SIG-M5 (cell line): ENCODE measurements at regions not wholly inside any gene's neighbourhood (a gene's known extent, or its start where the extent isn't known, plus 50 kb on each side); places are given as distances from the start of the nearest gene placed in this dataset.

Experiments
- DNase-seq: peaks from one replicate; lab custom pipeline; 2025; lab: John Stamatoyannopoulos, UW

GRCh38 chr10:6342096-6342685 is 139.5 kb downstream of the PFKFB3 start:
- DNase-seq, result no peak

GRCh38 chr10:6343305-6344010 is 140.7 kb downstream of the PFKFB3 start:
- no peak for DNase-seq

DNA sequence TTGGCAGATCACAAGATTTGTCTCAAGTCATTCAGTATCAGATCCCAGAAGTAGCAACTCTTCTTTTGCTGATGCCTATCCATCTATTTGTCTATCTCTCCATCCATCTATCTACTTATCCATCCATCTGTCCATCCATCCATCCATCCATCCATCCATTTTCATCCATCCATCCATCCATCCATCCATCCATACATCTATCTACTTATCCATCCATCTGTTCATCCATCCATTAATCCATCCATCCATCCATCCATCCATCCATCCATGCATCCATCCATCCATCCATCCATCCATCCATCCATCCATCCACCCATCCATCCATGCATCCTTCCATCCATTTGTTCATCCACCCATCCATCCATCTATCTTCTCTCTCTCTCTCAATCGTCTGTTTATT is 142.7 kb downstream of the PFKFB3 start:
- no peak for DNase-seq

DNA sequence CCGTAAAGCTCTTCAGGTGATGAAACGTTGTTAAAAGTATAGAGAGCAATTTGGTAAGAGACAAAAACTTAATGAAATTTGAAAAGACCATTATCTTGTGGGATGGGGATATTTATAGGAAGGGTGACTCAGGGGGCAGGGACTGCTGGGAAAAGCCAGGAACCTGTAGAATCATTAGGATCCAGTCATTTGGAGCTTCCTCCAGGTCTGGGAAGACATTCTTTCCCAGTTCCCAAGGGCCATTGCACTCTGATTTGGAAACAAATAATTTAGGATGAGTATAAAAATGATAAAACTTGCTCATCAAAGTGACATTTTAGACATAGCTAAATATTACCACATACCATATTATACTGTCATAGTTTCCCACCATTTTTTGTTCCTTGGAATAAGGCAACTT is 143.9 kb downstream of the PFKFB3 start:
- no peak for DNase-seq

DNA sequence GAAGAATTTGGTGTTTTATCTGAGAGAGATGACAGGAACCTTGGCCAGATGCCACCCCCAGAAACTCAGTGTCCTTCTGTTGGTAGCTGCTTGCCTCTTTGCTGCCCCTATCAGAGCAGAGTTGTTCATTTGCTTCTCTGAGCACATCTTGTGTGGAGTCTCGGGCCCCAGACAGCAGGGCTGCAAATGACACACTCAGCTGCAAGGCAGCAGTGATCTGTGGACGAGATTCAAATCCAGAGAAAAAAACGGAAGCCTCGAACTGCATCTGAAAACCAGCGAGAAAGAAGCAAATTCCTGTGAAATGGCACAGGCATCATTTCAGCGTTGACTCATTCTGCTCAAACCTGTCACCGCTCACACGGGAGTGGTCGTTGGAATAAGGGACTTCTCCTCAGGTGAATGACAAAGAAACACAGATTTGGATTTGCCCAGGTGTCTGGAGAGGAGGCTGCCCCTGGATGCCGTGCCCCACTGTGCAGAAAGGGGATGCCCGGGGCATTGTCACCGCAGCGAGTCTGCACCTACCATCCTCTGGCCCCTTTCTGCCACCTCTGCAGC is 144.7 kb downstream of the PFKFB3 start:
- DNase-seq, result no peak

- DNase-seq, result peak; percentile 90
Observed at GRCh38 chr10:6348096-6348874, 145.6 kb downstream of the PFKFB3 start.

- DNase-seq, result no peak
Observed at GRCh38 chr10:6349846-6350535, 147.3 kb downstream of the PFKFB3 start.

DNA sequence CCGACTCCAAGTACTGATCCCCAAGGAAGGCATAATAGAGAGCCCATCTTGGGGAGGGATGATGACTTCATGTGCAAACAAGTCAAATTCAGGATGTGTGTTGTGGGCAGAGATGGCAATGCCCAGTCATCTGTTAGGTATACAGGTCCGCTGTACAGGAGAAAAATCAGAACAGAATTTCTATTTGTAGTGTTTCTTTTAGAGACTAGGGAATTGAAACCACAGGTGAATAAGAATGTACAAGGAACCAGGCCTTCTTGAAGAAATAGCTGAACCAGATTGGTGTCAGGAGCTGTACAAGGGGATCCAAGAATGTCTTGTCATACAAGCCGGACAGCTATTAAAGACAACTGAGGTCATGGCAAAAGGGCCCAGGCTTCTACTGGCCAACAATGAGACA is 147.9 kb downstream of the PFKFB3 start:
- DNase-seq, result no peak

GRCh38 chr10:6351495-6351894 is 148.8 kb downstream of the PFKFB3 start:
- no peak for DNase-seq

DNA sequence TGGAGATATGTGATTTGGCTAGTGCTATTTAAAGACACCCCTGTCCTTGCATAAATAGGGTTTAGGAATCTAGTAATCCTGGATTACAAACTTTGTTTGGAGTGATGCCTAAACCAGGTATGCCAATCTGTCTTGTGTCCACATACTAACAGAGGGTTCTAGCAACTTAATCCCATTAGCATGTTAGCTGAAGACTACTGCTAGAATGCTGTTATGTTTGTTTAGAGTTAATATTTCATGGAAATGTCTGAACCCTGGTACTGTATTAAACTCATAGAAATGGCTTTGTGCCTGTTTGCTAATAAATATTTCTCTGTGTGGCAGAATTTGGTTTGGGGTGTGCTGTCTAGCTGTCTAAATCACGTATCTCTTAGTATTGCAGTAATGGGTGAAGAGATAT is 150.8 kb downstream of the PFKFB3 start:
- no peak for DNase-seq

- no peak for DNase-seq
Observed at GRCh38 chr10:6354168-6354772, 151.5 kb downstream of the PFKFB3 start.

DNA sequence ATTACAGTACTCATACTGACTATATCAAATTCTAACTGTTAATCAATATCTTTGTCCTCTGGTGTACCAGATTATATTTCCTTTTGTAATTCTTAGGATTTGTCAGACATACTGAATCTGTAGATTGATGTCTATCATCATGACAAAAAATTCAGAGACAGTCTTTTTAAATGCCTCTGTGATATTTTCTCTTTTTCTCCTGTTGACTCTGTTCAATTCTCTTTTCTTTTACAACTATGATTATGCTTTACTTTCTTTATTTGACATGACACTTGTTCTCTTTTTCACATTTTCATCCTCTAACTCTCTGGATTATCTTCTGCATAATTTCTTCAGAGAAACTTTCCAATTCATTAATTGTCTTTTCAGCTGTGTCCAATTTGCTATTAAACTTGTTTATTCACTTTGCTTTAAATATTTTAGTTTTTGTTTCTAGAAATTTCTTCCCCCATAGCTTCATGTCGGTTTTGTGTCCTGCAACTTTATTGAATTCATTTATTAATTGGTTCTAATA is 153.6 kb downstream of the PFKFB3 start:
- DNase-seq, result no peak

- no peak for DNase-seq
Observed at GRCh38 chr10:6361869-6362268, 159.1 kb downstream of the PFKFB3 start.

DNA sequence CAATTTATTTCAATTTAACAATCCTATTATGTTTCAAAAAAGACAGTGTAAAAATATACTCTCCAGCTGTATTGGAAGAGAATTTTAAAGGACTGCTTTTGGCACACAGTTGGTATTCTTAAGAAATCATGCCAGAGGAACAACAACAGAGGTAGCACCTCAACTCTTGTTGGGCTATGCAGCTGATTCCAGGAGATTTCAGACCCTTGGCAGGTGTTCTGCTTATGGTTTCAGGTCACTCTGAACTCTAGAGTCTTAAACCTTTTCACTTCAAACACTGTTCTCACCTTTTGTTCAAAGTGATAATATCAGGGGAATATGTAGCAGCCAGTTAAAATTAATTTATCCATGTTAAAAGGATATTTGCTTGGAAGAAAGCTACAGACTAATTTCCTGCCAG is 160.1 kb downstream of the PFKFB3 start:
- no peak for DNase-seq

DNA sequence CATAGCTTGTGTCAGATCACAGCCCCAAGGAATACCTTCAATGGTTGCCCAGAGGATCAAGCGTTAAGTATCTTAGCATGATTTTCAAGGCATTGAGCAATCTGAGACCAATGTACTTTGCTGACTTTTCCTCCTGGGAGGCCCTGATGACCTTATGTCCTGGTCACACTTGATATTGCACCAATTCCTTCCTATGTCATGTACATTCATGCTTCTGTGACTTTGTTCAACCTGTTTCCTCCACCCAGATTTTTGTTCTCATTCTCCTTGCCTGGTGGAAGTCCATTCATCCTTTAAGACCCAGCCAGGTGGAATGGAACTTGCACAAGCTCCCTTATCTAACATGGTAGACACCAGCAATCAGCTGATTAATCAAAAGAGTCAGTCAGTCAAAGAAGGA is 160.8 kb downstream of the PFKFB3 start:
- DNase-seq, result no peak

DNA sequence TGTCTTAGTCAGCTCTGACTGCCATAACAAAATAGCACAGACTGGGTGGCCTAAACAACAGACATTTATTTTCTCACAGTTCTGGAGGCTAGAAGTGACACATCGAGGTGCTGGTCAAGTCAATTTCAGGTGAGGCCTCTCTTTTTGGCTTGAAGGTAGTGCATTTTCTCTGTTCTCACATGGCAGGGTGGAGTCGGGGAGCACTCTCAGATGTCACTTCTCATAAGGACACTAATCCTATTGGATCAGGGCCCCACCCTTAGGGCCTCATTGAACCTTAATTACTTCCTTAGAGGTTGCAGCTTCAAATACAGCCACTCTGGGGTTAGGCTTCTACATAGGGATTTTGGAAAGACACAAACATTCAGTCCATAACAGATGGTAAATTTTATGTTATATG is 161.6 kb downstream of the PFKFB3 start:
- no peak for DNase-seq

GRCh38 chr10:6364893-6365292 is 162.2 kb downstream of the PFKFB3 start:
- no peak for DNase-seq

- DNase-seq, result no peak
Observed at GRCh38 chr10:6365384-6365783, 162.7 kb downstream of the PFKFB3 start.
